Stimulated activated CD4-positive, alpha-beta T cell treated with anti-CD3 and anti-CD28 coated beads, TNF-alpha, amount 100 ng/mL, for 48 hours (primary cell): ENCODE measurements at regions not wholly inside any gene's neighbourhood (a gene's known extent, or its start where the extent isn't known, plus 50 kb on each side); places are given as distances from the start of the nearest gene placed in this dataset.

ENCODE experiments used
- DNase-seq, 3 donors: peaks; one replicate each; pipeline ENCODE4 v3.0.0-alpha.2; 2020; ENCODE audit warnings: low read depth in 3 of 3

DNA sequence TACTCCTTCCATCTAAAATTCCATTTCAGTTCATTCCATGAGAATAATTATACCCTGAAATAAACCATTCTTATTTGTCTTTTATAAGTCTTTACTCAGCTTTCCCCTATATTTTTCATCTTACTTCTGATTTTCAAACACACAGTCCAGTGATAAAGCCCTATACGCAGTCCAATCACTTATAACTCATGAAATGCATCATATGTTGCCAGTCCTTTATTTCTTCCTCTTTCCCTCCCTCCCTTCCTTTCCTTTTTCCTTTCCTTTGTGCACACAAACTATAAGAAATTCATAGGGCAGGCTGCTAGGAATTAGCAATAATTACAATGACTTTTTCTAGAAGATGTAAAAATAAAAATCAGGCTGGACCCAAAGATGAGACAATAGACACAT is 58.8 kb upstream of the RPS23 start:
- no peak for DNase-seq

- DNase-seq: no peak
Observed at GRCh38 chr5:82336226-82336958, 58.2 kb upstream of the RPS23 start.

GRCh38 chr5:82335806-82336205 is 57.7 kb upstream of the RPS23 start:
- no peak for DNase-seq

DNA sequence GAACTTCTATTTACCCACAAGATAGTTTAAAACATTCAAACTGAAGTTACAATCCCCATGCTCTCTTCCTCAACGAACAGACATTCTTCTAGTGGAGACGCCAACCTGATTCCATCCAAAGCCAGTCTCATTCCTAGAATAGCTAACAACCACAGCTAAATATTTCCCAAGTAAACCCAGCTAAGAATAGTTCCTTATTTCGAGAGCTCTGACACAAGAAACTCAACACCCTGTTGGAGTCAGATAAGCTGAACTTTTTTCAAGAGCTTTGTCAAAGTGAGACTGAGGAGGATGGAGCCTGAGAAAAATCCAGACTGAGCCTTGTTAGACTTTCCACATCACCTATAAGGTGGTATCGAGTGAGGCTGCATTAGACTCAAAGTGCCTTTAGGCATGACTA is 56.7 kb upstream of the RPS23 start:
- no peak for DNase-seq

DNA sequence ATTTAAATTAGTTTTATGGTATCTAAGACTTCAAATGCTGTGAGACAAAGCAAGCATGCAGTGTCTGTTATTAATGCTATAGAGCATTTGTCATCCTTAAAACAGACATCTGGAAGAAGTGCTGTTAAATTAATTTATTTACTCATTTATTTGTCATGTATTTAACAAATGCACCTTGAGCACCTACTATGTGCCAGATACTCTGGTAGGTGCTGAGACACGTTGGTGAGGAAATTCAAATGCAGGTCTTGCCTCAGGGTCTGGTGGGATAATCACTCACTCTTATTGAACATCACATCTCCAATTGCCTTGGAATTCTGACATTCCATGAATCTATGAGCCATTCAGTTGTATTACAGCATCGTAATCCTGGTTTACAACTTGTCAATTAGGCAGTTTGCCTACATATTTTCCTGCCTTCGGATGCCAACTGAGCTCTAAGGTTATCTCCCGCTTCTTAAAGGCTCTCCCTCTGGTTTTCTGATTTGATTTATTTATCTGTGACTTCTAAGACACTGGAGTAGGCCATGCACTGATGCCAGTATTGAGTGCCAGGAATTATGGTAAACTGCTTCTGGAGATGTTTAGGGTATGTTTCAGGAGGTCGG is 56.0 kb upstream of the RPS23 start:
- no peak for DNase-seq

DNA sequence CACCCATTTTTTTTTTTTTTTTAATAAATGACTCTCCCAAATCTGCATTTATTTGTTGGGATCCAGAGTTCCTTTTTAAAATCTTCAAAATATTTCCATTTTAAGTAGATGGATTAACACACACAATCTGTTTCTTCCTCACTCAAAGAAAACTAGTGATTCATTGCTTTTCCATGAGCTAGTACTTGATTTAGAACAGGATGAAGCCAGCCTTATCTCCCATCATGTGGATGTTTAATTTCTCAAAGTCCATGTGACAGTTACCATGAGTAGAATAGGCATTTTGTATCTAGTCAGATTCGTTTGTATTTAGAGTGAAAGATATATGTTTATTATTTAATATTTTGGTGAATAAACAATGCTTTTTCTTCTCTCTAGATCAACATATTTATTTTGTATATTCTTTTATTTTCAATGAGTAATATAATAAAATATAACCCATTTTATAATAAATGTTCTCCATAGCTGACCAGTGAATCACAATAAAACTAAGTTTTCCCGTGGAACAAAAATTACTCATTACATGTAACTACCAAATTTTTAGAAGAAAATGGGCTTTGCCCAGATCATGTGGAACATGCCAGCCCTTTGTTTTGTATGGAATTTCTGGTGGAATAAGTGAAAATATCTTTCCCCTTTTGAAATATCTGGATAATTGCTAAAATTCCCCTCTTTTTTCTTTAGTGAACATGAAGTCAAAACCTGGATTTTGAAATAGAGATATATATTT is 54.9 kb upstream of the RPS23 start:
- no peak for DNase-seq

GRCh38 chr5:82332064-82332855 is 54.1 kb upstream of the RPS23 start:
- DNase-seq: no peak

GRCh38 chr5:82331557-82331956 is 53.4 kb upstream of the RPS23 start:
- DNase-seq: no peak

DNA sequence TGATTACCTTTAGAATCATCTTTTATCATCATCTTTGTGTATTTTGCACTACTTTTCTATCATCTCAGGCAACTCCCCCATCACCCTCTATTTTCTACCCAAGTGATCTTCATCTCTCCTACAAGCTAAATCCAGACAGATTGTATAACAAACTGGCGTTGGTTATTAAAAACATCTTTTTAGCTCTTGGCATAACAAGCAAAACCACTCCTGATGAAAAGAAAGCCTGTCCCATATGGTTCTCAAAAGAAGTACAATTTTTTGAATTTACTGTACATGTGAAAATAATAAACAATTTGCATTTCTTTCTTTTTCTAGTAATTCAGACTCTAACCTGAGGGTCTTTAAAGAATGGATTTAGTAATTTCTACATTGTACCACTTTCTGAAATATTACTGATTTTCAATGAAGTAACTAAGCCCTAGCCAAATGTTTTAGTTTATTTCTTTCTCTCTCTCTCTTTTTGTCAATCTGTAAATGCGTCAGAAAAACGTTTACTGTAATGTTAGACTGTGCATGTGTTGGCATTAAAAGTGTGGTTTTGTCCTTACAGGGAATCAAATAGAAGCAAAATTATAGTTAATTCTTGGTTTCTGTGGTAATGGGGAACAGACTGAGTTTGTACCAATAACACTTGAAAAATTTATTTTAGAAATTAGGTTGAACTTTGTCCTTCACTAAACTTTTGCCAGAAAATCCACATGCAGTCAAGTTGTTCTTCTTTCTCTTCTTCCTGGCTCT is 52.5 kb upstream of the RPS23 start:
- DNase-seq: no peak

DNA sequence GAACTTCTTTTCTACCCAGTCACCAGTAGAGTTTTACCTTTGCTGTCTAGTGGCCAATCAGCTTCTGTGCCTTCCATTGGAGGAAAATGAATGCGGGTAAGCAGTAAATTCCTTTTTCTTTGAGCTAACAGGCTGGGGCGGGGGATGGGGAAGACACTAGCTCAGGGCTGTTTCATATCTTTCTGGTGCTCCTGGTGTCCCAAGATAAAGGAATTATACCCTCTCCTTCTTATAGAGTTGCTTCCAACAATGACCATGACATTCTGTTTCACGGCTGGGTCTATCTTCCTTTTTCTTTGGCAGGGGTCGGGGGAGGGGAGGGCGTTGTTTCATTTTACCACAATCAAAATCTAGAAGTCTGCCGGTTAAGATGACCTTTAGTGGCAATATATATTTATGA is 51.2 kb upstream of the RPS23 start:
- DNase-seq: no peak
